ENCODE measurements at regions not wholly inside any gene's neighbourhood (a gene's known extent, or its start where the extent isn't known, plus 50 kb on each side); places are given as distances from the start of the nearest gene placed in this dataset.

DNA sequence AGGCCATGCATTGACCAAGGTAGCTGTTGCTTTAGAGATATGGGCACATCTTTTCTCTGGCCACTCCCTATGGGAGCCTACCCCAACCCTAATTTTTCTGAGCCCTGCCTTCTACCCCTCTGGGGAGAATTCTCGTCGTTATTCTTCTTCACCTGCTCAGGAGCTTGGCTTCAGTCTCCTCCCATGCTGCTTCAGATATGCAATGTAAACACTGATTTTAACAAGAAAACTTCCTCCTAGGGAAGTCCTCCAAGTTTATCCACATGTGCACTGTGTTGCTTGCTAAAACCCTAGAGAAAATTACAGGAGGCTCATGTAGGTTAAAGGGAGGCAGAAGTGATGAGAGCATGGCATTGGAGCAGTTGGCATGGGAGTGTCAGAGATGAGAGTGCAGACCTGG, 445.2 kb upstream of the MDFIC2 start:
- TF ChIP-seq, protein P1, sequence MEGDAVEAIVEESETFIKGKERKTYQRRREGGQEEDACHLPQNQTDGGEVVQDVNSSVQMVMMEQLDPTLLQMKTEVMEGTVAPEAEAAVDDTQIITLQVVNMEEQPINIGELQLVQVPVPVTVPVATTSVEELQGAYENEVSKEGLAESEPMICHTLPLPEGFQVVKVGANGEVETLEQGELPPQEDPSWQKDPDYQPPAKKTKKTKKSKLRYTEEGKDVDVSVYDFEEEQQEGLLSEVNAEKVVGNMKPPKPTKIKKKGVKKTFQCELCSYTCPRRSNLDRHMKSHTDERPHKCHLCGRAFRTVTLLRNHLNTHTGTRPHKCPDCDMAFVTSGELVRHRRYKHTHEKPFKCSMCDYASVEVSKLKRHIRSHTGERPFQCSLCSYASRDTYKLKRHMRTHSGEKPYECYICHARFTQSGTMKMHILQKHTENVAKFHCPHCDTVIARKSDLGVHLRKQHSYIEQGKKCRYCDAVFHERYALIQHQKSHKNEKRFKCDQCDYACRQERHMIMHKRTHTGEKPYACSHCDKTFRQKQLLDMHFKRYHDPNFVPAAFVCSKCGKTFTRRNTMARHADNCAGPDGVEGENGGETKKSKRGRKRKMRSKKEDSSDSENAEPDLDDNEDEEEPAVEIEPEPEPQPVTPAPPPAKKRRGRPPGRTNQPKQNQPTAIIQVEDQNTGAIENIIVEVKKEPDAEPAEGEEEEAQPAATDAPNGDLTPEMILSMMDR (IDR thresholded peaks at IDR 0.05; ENCODE audit: borderline replicate concordance, extremely low read depth, low read length, poor library complexity, severe bottlenecking) = no peak
- no peak for TF ChIP-seq EZH2 (IDR thresholded peaks at IDR 0.05; ENCODE audit: borderline replicate concordance, low read depth, low read length, severe bottlenecking)
